ENCODE measurements at regions not wholly inside any gene's neighbourhood (a gene's known extent, or its start where the extent isn't known, plus 50 kb on each side); places are given as distances from the start of the nearest gene placed in this dataset.

- TF ChIP-seq CTCF (IDR thresholded peaks at IDR 0.05) (no peak), POLR2A (IDR thresholded peaks at IDR 0.05) (no peak)
Measured at GRCh38 chr10:3407208-3407607, 234.6 kb upstream of the PITRM1 start.
